NCI-H774 (cell line): ENCODE measurements at regions not wholly inside any gene's neighbourhood (a gene's known extent, or its start where the extent isn't known, plus 50 kb on each side); places are given as distances from the start of the nearest gene placed in this dataset.
"Not testable (repeated sequence)": the region's sequence is repeated elsewhere in the genome, so short reads cannot be mapped to it uniquely, and the experiment has no call there.

Experiments
- DNase-seq: peaks from one replicate; lab custom pipeline; 2025; lab: John Stamatoyannopoulos, UW

DNA sequence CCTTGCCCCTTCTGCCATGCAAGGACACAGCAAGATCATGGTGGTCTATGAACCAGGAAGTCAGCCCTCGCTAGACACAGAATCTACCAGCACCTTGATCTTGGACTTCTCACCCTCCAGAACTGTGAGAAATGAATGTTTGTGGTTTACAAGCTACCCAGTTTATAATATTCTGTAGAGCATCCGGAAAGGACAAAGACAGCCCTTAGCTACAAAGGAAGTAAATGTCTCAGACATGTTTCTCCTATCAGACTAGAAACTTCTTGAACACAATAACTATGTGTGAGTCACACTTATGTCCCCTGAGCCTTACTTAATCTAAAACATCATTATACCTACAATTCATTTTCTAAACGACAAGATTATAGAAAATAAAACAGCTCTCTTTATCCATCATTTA is 176.7 kb downstream of the KLHL28 start:
- DNase-seq, result no peak

DNA sequence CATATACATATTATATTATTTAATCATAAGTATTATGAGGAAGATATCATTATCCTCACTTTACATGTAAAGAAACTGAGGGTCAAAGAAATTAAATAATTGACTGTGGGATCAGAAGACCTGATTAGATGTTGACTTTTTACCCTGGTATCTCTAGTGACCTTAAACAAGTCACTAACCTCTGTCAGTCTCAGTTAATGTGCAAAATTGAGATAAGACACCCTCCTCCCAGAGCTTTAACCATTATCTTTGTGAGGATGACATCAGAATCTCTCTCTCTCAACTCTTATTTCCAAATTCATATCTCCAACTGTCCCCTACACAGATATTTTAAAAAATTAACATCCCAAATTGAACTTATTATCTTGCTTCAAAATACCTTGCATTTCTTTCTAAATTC is 177.8 kb downstream of the KLHL28 start:
- no peak for DNase-seq

DNA sequence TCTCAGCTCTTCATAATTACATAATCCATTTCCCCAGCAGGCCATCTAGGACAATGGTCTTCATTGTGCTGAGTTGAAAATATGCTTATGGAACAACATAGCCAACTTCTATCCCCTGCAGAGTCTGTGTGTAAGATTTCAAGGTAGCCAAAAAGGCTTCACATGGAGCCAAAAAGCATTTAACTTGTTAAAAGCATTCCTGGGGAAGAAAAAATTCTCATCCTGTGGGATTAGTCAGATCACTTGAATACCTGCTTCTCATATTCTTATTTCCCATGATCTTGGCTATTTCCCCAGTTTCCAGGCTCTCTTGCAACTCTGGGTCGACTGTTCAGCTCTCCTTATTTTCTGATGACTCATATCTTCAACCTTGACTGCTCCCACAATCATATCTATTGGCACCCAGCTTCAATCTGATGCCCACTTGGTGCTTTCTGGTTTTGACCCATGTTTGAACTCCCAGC is 178.9 kb downstream of the KLHL28 start:
- no peak for DNase-seq

DNA sequence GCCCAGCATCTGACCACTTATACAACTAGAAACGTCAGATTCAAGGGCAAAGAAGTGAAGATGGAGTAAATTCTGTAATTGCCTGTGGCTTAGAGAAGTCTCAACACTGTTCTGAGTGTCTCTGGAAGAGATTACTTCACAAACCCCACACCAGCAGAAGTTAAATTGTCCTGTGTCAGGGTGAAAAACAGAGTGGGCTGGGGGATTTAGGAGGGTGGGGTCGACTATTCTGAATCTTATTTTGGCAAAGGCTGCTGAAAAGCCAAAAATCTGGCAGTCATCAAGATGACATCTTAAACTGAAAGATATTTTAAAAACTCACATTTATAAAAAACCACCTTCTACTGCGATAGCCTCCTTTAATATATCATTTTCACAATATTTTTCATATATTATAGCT is 180.8 kb downstream of the KLHL28 start:
- DNase-seq, result no peak

DNA sequence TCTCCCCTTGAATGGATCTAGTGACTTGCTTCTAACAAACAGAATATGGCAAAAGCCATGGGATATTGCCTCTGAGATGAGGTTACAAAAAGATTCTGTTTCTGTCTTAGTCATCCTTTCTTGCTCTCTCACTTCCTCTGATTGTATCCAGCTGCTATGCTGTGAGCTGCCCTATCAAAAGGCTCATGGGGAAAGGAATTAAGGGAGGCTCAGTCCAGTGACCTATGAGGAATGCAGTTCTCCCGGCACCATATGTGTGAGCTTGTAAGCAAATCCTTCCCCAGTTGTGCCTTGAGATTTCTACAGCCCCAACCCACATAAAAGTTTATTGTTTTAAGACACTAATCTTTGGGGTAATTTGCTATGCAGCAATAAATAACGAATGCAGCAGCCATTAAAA is 183.1 kb downstream of the KLHL28 start:
- no peak for DNase-seq

DNA sequence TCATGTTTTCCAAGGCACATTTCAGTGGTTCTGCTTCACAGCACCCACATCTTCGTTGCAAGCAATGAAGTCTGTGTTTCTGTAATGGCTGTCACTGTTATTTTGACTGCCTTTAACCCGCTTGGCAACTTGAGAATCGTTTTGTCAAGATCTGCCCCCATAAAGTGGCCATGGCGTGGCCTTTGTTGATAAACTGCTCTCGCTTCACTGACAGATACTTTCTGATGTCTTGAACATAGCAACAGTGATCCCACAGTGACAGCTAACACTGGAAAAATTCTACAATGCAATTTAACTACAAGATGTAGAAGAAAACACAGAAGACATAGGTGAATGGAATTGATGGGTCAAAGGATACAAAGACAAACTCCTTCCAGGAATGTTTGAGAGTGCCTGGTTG is 184.2 kb downstream of the KLHL28 start:
- no peak for DNase-seq

DNA sequence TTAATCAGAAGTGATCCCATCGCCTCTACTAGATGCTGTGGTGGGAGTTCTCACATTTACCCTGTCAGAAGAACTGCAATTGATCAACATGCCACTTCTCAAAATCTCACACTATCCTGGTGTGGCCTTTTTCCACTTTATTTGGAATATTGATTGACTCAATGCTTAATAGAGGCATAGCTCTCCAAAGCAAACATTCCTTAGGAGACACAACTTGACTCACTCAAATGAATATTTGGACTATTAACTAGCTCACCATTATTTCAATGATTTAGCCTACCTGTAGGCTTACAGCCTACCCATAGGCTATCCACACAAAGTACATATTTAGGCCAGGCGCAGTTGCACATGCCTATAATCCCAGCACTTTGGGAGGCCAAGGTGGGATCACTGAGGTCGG is 186.5 kb downstream of the KLHL28 start:
- DNase-seq, result no peak

DNA sequence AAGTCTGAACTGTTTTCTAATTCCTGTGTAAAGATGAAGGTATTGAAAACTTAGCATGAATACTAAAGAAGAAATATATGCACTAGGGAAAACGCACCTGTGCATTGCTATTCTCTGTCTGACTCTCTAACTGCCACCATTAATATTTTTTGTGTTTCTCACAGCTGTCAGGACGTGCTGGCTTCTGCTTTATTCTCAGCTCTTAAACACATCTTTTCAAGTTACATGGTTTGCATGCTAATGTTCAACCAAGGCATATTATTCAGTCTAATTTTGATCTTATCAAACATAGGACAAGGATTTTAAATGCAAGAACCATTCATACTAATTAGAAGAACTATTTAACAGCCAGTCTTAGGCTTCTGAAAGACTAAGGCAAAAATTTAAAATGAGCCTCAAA is 187.4 kb downstream of the KLHL28 start:
- no peak for DNase-seq

DNA sequence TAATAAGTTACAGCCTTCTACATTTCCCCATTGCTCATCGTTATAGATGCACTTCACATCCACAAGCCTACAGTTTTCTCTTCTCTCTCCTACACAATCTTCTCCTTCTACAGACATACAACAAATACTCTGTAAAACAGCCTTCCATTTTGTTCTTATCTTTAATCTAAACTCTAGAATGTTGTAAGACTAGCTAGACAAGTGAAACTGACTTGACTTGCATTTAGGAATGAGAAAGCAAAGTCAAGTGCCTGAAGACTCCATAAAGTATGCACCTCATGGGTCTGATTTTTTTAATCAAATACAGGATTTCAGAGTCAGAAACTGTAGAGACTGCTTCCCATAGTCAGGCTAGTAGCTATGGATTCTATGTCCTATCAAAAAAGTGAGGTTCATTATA is 190.3 kb downstream of the KLHL28 start:
- DNase-seq, result no peak

DNA sequence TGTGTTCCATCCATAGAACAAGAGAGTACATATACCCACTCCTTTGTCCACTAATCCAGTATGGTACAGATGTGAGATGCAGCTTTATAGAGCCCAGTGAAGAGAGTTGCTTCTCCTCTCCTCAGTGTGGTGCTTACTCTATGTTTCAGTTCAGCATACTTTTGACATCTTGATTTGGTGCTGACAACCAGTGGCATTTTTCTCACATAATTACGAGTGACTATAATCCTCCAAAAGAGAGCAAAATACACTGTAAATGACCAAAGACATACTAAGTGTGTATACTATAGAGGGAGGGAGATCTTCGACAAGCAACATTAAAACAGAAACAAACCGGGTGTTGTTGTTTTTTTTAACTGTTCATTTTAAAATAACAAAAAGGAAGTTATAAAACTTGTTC is 191.5 kb downstream of the KLHL28 start:
- no peak for DNase-seq

DNA sequence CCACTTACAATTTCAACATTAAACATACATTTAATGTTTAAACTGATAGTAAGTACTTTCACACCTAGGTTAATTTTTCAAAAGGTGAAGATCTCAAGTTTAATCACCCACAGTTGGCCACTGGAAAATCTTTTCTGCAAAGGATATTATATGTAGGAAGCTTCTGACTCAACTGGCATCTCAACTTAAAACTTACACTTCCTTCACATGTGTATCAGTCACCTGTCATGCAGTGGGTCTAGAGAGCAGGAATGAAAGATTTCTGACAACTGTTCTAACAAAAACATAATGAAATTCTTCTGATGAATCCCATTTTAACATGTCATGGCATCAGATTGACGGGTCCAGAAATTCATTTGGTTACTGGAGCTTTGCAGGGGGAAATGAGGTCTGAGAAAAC is 192.8 kb downstream of the KLHL28 start:
- no peak for DNase-seq

DNA sequence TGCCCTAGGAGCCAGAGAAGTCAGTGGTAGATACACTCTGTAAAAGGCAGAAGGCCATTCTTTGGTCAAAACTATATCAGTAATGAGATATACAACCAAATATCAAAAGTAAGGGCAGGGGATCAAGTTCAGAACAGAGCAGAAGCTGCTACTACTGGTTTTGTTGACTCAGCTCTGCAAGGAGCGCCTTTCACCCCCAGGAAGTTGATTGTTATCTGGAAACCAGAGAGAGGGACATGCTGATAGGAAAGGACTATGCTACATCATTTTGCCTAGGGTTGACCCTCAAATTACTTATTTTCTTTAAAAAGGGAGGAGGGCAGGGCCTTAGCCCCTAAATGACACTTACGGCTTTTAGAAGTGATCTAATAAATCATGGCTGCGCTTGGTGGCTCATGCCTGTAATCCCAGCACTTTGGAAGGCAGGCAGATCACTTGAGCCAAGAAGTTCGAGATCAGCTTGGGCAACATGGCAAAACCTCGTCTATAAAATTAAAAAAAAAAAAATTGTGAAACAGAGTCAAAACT is 194.0 kb downstream of the KLHL28 start:
- DNase-seq, result no peak

DNA sequence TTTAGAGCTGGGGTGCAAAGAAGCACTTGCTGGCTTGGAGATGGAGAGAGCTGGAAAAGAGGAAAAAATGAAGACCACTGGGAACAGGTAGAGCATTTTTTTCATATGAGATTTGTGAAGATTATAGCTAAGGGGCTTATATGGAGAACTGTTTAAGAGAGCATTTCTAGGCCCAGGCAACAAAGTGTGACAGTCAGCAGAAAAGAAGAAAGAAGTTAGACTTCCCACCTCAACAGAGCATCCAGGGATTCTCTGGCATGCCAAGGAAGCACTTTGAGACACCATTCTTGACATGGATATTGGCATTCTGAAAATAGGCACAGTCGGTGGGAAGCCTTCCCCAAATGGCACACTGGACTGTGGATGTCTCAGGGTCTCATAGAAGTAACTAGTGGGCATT is 195.5 kb downstream of the KLHL28 start:
- DNase-seq, result no peak

DNA sequence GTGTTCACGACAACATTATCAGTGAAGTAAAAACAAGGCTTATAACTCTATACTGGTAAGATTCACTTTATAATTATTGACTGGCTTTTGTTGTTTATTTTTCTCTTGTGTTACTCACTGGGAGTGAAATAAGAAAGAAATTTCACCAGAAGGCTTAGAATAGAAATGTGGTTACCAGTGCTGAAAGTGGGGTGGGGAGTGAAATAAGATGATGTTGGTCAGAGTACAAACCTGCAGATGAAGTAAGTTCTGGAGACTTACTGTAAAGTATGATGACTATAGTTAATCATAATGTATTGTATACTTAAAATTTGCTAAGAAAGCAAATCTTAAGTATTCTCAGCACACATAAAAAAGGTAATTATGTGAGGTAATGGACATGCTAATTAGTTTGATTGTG is 198.4 kb downstream of the KLHL28 start:
- DNase-seq, result no peak

DNA sequence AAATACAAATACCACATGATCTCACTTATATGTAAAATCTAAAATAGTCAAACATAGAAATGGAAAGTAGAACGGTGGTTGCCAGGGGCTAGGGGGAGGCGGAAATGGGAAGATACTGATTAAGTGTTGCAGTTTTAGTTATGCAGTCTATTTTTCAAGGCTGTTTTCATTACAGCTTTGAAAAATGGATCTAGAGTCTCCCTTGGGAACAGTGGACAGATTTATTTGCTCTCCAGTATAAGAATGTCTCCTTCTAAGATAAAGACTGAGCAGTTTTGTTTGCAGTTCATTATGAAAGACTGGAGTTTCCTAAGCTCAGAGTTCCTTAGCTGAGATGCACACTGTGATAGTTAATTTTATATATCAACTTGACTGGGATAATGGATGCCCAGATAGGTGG is 202.5 kb downstream of the KLHL28 start:
- no peak for DNase-seq

DNA sequence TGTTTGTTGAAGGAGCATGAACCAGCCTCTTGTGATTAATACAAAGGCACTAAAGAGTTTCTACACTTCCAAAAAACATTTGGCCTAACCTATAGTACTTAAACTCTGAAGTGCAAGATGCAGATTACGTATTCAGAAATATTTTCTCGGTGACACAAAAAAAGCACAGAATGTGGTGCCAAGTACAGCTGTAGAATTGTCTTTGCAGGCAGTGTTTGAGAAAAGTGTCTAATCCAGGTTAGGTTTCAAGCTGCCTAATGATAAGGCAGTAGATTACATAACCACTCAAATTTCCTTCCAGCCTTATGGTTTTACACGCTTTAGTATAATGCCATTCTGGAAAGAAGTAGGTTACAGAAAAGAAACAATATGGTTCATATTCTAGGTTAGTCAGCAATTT is 205.2 kb downstream of the KLHL28 start:
- DNase-seq, result no peak

DNA sequence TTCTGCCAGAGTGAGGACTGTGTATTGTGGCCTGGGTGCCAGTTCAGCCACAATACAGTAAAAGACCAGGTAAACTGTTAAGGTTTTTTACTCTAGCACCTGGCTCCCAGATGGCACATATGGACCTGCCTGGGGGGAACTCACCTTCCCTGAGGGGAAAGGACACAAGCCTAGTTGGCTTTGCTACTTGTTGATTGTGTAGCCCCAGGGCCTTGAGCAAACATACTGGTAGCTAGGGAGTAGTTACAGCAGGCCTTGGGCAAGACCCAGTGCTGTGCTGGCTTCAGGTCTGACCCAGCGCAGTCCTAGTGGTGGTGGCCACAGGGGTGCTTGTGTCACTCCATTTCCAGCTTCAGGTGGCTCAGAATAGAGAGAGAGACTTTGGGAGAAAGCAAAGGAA is 216.4 kb downstream of the KLHL28 start:
- DNase-seq, result no peak

DNA sequence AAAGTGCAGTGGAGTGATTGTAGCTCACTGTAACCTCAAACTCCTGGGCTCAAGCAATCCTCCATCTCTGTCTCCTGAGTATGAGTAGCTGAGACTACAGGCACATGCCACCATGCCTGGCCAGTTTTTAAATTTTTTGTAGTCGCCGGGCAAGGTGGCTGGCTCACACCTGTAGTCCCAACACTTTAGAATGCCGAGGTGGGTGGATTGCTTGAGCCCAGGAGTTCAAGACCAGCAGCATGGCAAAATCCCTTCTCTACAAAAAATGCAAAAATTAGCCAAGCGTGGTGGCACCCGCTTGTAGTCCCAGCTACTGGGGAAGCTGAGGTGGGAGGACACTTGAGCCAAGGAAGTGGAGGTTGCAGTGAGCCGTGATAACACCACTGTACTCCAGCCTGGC is 219.5 kb downstream of the KLHL28 start:
- DNase-seq, result no peak

DNA sequence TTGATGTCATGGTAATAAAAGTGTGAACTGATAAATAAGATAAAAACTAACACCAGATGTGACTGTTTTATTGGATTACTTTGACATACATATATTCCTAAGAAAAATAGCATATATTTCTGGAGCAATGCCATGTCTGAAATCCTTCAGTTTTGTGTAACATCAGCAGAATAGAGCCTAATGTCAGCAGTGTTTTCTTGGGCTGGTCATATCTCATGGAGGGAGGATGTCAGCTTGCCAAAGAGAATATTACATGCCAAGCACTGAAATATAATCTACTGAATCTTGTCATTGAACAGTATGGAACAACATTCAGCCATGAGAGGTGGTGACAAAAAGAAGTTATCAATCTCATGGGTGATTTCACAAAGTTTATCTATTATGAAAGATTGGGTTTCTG is 220.3 kb downstream of the KLHL28 start:
- DNase-seq, result no peak

DNA sequence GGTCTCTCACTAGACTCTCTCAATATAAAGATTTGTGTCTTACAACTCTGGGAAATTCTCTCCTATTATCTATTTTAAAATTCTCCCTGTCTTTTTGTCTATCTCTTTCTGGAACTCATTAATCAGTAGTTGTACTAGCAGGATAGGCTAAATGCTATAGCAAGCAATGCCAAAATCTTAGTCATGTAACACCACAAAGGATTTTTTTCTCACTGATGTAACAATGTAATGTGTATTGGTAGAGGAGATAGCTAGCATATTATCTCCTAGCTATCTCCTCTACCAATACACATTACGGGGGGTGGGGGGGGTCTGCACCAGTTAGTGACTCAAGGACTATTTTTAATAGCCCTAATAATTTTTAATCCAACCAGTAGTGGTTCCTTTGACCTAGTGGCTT is 225.4 kb downstream of the KLHL28 start:
- DNase-seq, result no peak

DNA sequence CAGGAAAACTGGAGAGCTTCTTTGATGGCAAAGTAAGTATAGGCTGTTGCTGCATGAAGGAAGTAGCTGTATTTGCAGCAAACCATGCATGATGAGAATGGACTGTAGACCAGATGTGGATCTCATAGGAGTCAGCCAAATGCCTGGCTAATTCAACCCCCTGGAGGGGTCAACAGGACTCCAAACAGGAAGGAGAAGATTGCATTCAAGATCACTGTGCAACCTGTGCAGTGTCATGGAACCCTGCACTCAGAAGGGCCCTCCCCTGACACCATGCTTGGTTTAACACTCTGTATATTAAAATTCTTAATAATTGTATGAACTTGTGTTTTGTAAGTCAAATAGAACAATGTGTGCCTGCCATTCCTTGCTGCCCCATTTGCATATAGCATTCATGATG is 225.1 kb upstream of the FSCB start:
- DNase-seq, result no peak

DNA sequence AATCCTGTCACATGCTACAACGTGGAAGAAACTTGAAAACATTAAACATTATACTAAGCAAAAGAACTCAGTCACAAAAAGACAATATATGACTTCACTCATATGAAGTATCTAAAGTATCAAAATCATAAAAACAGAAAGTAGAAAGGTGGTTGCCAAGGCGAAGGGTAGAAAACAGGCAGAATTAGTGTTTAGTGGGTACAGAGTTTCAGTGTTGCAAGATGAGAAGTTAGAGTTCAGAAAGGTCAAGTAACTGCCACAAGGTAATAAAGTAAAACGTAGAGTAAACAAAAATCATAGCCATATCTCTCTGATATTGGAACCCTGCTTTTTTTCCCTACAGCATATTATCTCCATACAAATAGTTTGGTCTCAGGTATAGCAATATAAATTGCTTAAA is 223.8 kb upstream of the FSCB start:
- no peak for DNase-seq

DNA sequence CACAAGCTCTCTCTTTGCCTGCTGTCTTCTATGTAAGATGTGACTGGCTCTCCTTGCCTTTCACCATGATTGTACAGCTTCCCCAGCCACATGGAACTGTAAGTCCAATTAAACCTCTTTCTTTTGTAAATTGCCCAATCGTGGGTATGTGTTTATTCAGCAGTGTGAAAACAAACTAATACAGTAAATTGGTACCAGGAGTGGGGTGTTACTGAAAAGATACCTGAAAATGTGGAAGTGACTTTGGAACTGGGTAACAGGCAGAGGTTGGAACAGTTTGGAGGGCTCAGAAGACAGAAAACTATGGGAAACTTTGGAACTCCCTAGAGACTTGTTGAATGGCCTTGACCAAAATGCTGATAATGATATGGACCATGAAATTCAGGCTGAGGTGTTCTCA is 214.3 kb upstream of the FSCB start:
- not testable (repeated sequence) for DNase-seq

DNA sequence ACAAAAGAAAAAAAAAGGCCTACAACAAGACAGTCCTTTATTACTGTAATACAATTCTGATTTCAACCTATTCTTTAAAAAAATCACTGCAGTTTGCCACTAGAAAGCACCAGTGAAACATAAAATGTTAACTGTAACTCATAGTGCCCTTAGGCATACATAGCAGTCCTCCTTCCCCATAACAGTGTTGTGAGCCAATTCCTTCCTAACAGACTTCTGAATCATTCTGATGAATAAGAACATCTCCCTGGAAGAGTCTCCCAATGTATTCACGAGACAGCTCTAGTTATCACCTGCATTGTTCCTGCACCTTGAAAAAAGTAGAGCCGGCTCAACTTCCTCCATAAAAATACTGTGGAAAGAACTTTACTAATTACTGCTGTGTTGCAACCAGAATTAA is 213.6 kb upstream of the FSCB start:
- no peak for DNase-seq
